DND-41 (cell line): ENCODE measurements at regions not wholly inside any gene's neighbourhood (a gene's known extent, or its start where the extent isn't known, plus 50 kb on each side); places are given as distances from the start of the nearest gene placed in this dataset.

ENCODE experiments used
- ATAC-seq: fragments of 200-7000 bp; cut with Tn5 transposase; 3 replicates; pipeline ENCODE4 v1.9.1; 2021; ENCODE audit warnings: low read depth; ENCODE audit not compliant: insufficient read depth
- DNase-seq: peaks from one replicate; pipeline ENCODE4 v3.0.0-alpha.2; 2020
- H2AFZ ChIP-seq: 2 replicates; pipeline ENCODE4 v1.6.0; 2012; ENCODE audit warnings: low read depth, low read length
- H3K27ac ChIP-seq: 2 replicates; pipeline ENCODE4 v1.5.1; 2012; ENCODE audit warnings: low read length, inconsistent platforms
- H3K27me3 ChIP-seq: fragments of 200-600 bp; sonication (generic); 2 replicates; pipeline ENCODE4 v1.6.0; 2012; ENCODE audit warnings: low read length, mild to moderate bottlenecking, inconsistent platforms; ENCODE audit not compliant: insufficient read depth, poor library complexity
- H3K36me3 ChIP-seq: 2 replicates; pipeline ENCODE4 v1.5.1; 2012; ENCODE audit warnings: low read length, inconsistent platforms; ENCODE audit not compliant: insufficient read depth
- H3K4me1 ChIP-seq: 2 replicates; pipeline ENCODE4 v1.5.1; 2012; ENCODE audit warnings: mild to moderate bottlenecking, low read length; ENCODE audit not compliant: insufficient read depth
- H3K4me2 ChIP-seq: 2 replicates; pipeline ENCODE4 v1.6.0; 2012; ENCODE audit warnings: mild to moderate bottlenecking, moderate library complexity, low read length, inconsistent platforms; ENCODE audit not compliant: insufficient read depth
- H3K4me3 ChIP-seq, 2 experiments: fragments of 200-600 bp in 1 of 2; shearing (Covaris generic) in 1 of 2; 2 replicates each; pipeline ENCODE4 v1.5.1; 2012 to 2016; ENCODE audit warnings: inconsistent platforms in 2 of 2, low read length in 2 of 2, mild to moderate bottlenecking in 2 of 2, low read depth in 1 of 2, moderate library complexity in 1 of 2
- H3K79me2 ChIP-seq: 2 replicates; pipeline ENCODE4 v1.6.0; 2012; ENCODE audit warnings: low read length, inconsistent platforms; ENCODE audit not compliant: insufficient read depth
- H3K9ac ChIP-seq: 2 replicates; pipeline ENCODE4 v1.6.0; 2012; ENCODE audit warnings: low read depth, mild to moderate bottlenecking, inconsistent platforms, low read length, moderate library complexity
- H3K9me3 ChIP-seq: 2 replicates; pipeline ENCODE4 v1.5.1; 2012; ENCODE audit warnings: low read length, moderate library complexity, mild to moderate bottlenecking, inconsistent platforms; ENCODE audit not compliant: insufficient read depth, severe bottlenecking
- H4K20me1 ChIP-seq: 2 replicates; pipeline ENCODE4 v1.6.0; 2012; ENCODE audit warnings: low read length; ENCODE audit not compliant: insufficient read depth
- CTCF ChIP-seq: IDR thresholded peaks from 2 replicates; pipeline ENCODE4 v1.5.1; 2012; ENCODE audit warnings: borderline replicate concordance, low read length, moderate library complexity, mild to moderate bottlenecking; ENCODE audit not compliant: poor library complexity, severe bottlenecking; ENCODE audit errors: extremely low read depth
- EZH2 ChIP-seq: IDR thresholded peaks from 3 replicates; pipeline ENCODE4 v1.6.1; 2012; ENCODE audit warnings: borderline replicate concordance, low read depth, mild to moderate bottlenecking, moderate library complexity, low read length, inconsistent platforms; ENCODE audit not compliant: severe bottlenecking

- Histone ChIP-seq H2AFZ (no peak overlapping the region), H3K79me2 (no peaks in the 10 kb centered on the region), H3K27me3 (no peaks in the 10 kb centered on the region), H3K9me3 (no peaks in the 10 kb centered on the region), H3K4me2 (no peak overlapping the region), H3K4me3 (no peak overlapping the region), H4K20me1 (no peaks in the 10 kb centered on the region), H3K4me1 (peaks cover 12% of the 10 kb centered on the region), H3K9ac (no peak overlapping the region), H3K27ac (no peak overlapping the region), H3K36me3 (no peaks in the 10 kb centered on the region)
- DNase-seq (no peak), ATAC-seq (no peak)
- no peak for TF ChIP-seq CTCF
- no peak for TF ChIP-seq EZH2
Observed at GRCh38 chr13:51518827-51519226, 65.4 kb upstream of the WDFY2 start.

DNA sequence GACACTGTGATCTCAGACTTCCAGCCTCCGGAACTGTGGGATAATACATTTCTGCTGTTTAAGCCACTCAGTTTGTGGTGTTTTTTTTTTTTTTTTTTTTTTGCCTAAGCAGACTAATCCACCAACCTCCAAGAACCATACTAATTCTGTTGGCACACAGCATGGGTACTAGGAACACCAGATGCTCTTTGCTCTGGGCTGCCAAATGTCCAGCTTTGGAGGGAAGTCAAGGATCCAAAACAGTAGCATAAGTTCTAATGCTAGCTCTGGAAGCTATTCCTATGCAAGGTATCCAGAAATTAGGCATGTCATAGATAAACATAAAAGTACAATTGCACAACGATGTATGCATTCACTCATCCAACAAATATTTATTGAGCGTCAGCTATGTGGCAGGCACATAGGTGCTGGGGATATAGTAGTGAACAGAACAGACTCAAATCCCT lies 64.5 kb upstream of the WDFY2 start:
- TF ChIP-seq EZH2 (no peak), CTCF (no peak)
- H3K4me1 ChIP-seq: peaks cover 15% of the 10 kb centered on the region
- H3K4me2 ChIP-seq: no peak overlapping the region
- no peak overlapping the region for H3K4me3 ChIP-seq
- H4K20me1 ChIP-seq: no peaks in the 10 kb centered on the region
- H3K79me2 ChIP-seq: no peaks in the 10 kb centered on the region
- H2AFZ ChIP-seq: no peak overlapping the region
- ATAC-seq (no peak), DNase-seq (no peak)
- H3K36me3 ChIP-seq: no peaks in the 10 kb centered on the region
- H3K9me3 ChIP-seq: no peaks in the 10 kb centered on the region
- no peak overlapping the region for H3K27ac ChIP-seq
- no peak overlapping the region for H3K9ac ChIP-seq
- no peaks in the 10 kb centered on the region for H3K27me3 ChIP-seq

DNA sequence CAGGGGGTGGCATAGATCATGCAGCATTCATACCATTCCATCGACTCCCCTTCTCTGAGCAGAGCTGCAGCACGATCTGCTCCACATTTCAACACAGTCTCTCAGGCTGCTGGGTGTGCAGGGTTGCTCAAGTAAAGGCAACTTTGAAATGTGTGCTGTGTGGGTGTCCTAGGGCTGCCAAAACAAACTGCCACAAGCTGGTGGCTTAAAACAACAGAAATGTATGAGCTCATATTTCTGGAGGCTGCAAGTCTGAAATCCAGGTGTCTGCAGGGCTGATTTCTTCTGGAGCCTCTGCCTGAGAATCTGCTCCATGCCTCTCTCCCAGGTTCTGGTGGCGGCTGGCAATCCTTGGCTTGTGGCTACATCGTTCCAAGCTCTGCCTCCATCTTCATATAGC lies 63.7 kb upstream of the WDFY2 start:
- no peak overlapping the region for H3K9ac ChIP-seq
- no peak for DNase-seq
- H3K9me3 ChIP-seq: no peaks in the 10 kb centered on the region
- peaks cover 15% of the 10 kb centered on the region for H3K4me1 ChIP-seq
- H2AFZ ChIP-seq: 0 out of 2 replicates have a peak overlapping the region, but pooled peaks have one; percentile 26
- H3K4me2 ChIP-seq: no peak overlapping the region
- H3K27me3 ChIP-seq: no peaks in the 10 kb centered on the region
- ATAC-seq: no peak
- no peak overlapping the region for H3K27ac ChIP-seq
- no peaks in the 10 kb centered on the region for H3K36me3 ChIP-seq
- H3K4me3 ChIP-seq: no peak overlapping the region
- H3K79me2 ChIP-seq: no peaks in the 10 kb centered on the region
- H4K20me1 ChIP-seq: no peaks in the 10 kb centered on the region
- TF ChIP-seq CTCF: no peak

- TF ChIP-seq EZH2: no peak
- no peak for TF ChIP-seq CTCF
- no peaks in the 10 kb centered on the region for H3K9me3 ChIP-seq
- ATAC-seq: peak; percentile 96
- peak overlapping the region; percentile 47; the same call in 1 of the 2 replicates for H3K4me2 ChIP-seq
- peak; percentile 76 for DNase-seq
- no peaks in the 10 kb centered on the region for H3K36me3 ChIP-seq
- H2AFZ ChIP-seq: peak overlapping the region; percentile 63; the same call in 1 of the 2 replicates
- no peaks in the 10 kb centered on the region for H3K79me2 ChIP-seq
- no peaks in the 10 kb centered on the region for H3K27me3 ChIP-seq
- H3K27ac ChIP-seq: peak overlapping the region; percentile 57
- H3K4me1 ChIP-seq: peaks cover 15% of the 10 kb centered on the region
- no peaks in the 10 kb centered on the region for H4K20me1 ChIP-seq
- no peak overlapping the region for H3K4me3 ChIP-seq
- no peak overlapping the region for H3K9ac ChIP-seq
Observed at GRCh38 chr13:51523082-51523518, 61.2 kb upstream of the WDFY2 start.
